Heart left ventricle (tissue), 13 donors: ENCODE measurements at regions not wholly inside any gene's neighbourhood (a gene's known extent, or its start where the extent isn't known, plus 50 kb on each side); places are given as distances from the start of the nearest gene placed in this dataset.

Experiments
- CTCF ChIP-seq, 12 donors: fragments of 200-600 bp; sonication (generic) in 4 of 12; IDR thresholded peaks; one replicate each; pipeline versions ENCODE4 v1.5.0 to v1.8.0; 2018 to 2022; ENCODE audit warnings: antibody characterized with exemption in 12 of 12, mild to moderate bottlenecking in 5 of 12
- POLR2A ChIP-seq, 2 donors: fragments of 450-650 bp; IDR thresholded peaks; one replicate each; pipeline ENCODE4 v1.6.1; 2017; ENCODE audit warnings: antibody characterized with exemption in 2 of 2, mild to moderate bottlenecking in 2 of 2, moderate library complexity in 2 of 2
- donor health status: ischemic (EF 13 %, LVEDD 7.1; RV severe dilation, severe dysfunction).
- donor health status: DM: no; HTN: yes; CAD: no.
- donor health status: DM: no; HTN: no; CAD: no.
- donor health status: ischemic (EF 25% LVEDD 6.9; RV normal size, moderate dysfunction).
- donor health status: ischemic (EF 25% LVEDD 5.7; RV mildly dilated, moderate dysfunction).
- donor health status: ischemic (EF 35%, LVEDD 5.7; RV mildly dilated, moderate dysfunction).
- donor health status: nonischemic (EF 11% LVEDD 7.7; RV severe dilation, severe dysfunction).
- donor health status: DM: yes; HTN: yes; CAD: no.
- donor health status: PGD.
- donor health status: ischemic (EF 29% LVEDD 5.4; RV normal size, mild dysfunction).
- donor health status: nonischemic (EF 23%, LVEDD 6.1; RV moderate dilation, normal function).

DNA sequence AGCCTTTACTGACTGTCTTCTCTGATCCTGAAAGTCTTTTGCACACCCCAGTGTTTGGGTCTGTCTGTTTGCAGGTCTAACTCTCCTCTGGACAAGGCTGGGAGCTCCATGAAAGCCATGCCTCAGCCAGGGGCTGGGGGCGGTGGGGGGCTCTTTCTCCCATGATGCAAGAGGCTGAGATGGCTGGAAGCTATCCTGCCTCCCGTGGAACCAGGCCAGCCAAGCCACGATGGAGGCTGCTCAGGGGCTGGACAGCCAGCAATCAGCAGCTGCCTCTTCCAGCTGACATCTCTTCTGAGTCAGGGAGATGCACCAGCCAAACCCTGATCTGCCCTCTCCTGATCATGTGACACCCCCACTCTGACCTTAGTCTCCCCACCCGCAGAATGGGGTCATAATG lies 154.0 kb downstream of the BARX1 start:
- no peak for TF ChIP-seq CTCF (IDR thresholded peaks at IDR 0.05)
- TF ChIP-seq POLR2A (IDR thresholded peaks at IDR 0.05) = no peak
